GM13977 (cell line): ENCODE measurements at regions not wholly inside any gene's neighbourhood (a gene's known extent, or its start where the extent isn't known, plus 50 kb on each side); places are given as distances from the start of the nearest gene placed in this dataset.

Source experiments
- DNase-seq: peaks from one replicate; pipeline ENCODE4 v3.0.0; 2012; ENCODE audit warnings: low spot score
- CTCF ChIP-seq: IDR thresholded peaks from 2 replicates; pipeline ENCODE4 v1.5.1; 2012; ENCODE audit warnings: mild to moderate bottlenecking, control low read depth; ENCODE audit not compliant: insufficient read depth; ENCODE audit errors: extremely low read depth, missing control alignments
- in situ Hi-C: fragments of 300-500 bp; cut with MboI; formaldehyde crosslinking; loops from one replicate; pipeline ENCODE4 v1.12.0; 2022; ENCODE audit warnings: low sequenced_read_pairs, low pct_unique_long_range_greater_than_20kb, mixed read lengths, inconsistent platforms; ENCODE audit not compliant: unreplicated experiment

GRCh38 chr9:86549920-86550319 is 195.7 kb upstream of the TUT7 start:
- DNase-seq, result no peak
- TF ChIP-seq CTCF, result no peak
- in situ Hi-C loops, result no loop called here

- in situ Hi-C loops, result no loop called here
- no peak for TF ChIP-seq CTCF
- no peak for DNase-seq
Measured at GRCh38 chr9:86549401-86549811, 195.2 kb upstream of the TUT7 start.

GRCh38 chr9:86548220-86548619 is 194.0 kb upstream of the TUT7 start:
- DNase-seq, result no peak
- in situ Hi-C loops, result no loop called here
- TF ChIP-seq CTCF, result no peak

GRCh38 chr9:86547571-86547970 is 193.4 kb upstream of the TUT7 start:
- DNase-seq, result no peak
- in situ Hi-C loops, result no loop called here
- no peak for TF ChIP-seq CTCF

- no peak for TF ChIP-seq CTCF
- DNase-seq, result no peak
- in situ Hi-C loops, result no loop called here
Measured at GRCh38 chr9:86546712-86547111, 192.5 kb upstream of the TUT7 start.

- no peak for TF ChIP-seq CTCF
- in situ Hi-C loops, result no loop called here
- DNase-seq, result no peak
Measured at GRCh38 chr9:86545090-86545489, 190.9 kb upstream of the TUT7 start.

- no peak for DNase-seq
- in situ Hi-C loops, result no loop called here
- TF ChIP-seq CTCF, result no peak
Measured at GRCh38 chr9:86541014-86541570, 186.9 kb upstream of the TUT7 start.
